ENCODE measurements at regions not wholly inside any gene's neighbourhood (a gene's known extent, or its start where the extent isn't known, plus 50 kb on each side); places are given as distances from the start of the nearest gene placed in this dataset.

- Histone ChIP-seq H3K4me2 (ENCODE audit: low read length) (no peak overlapping the region), H3K4me3 (ENCODE audit: low read length) (no peak overlapping the region), H3K9ac (ENCODE audit: low read length) (no peak overlapping the region), H3K27me3 (ENCODE audit: low read length) (no peaks in the 10 kb centered on the region), H3K9me3 (ENCODE audit: low read length) (no peaks in the 10 kb centered on the region), H2AFZ (ENCODE audit: low read length) (no peak overlapping the region), H3K9me2 (replicated peaks; ENCODE audit: low read length) (no peaks in the 10 kb centered on the region), H3K4me1 (ENCODE audit: insufficient read depth, low read length) (no peaks in the 10 kb centered on the region), H3F3A (ENCODE audit: low read length, unreplicated experiment) (no peaks in the 10 kb centered on the region), H3K36me3 (ENCODE audit: low read depth, low read length) (no peaks in the 10 kb centered on the region), H3K27ac (ENCODE audit: low read length) (no peak overlapping the region), H3K79me2 (ENCODE audit: low read length) (no peaks in the 10 kb centered on the region), H4K20me1 (ENCODE audit: low read length) (no peaks in the 10 kb centered on the region)
- POLR2A ChIA-PET (ENCODE audit: unreplicated experiment): no interaction called here
- TF ChIP-seq EZH2phosphoT487 (IDR thresholded peaks at IDR 0.05; ENCODE audit: borderline replicate concordance, low read length) (no peak), CTCF (conservative IDR thresholded peaks at IDR 0.05; ENCODE audit: low read depth, low read length) (no peak), EZH2 (IDR thresholded peaks at IDR 0.05; ENCODE audit: low read length, unreplicated experiment) (no peak)
- CTCF ChIA-PET: no interaction called here
- no TSS peak for BruUV-seq (replicated peaks)
- DNase-seq (no peak), ATAC-seq (no peak)
- intact Hi-C loops (cut with micrococcal nuclease): no loop called here
Measured at GRCh38 chr22:48316257-48317250, 1511.1 kb downstream of the BRD1 start.

- ChIA-PET POLR2A (ENCODE audit: unreplicated experiment) (no interaction called here), CTCF (no interaction called here)
- DNase-seq: no peak
- TF ChIP-seq CTCF (conservative IDR thresholded peaks at IDR 0.05; ENCODE audit: low read depth, low read length) (no peak), EZH2phosphoT487 (IDR thresholded peaks at IDR 0.05; ENCODE audit: borderline replicate concordance, low read length) (no peak), EZH2 (IDR thresholded peaks at IDR 0.05; ENCODE audit: low read length, unreplicated experiment) (no peak)
- H3K4me2 ChIP-seq (ENCODE audit: low read length): no peak overlapping the region
- H3K4me3 ChIP-seq (ENCODE audit: low read length): no peak overlapping the region
- no peaks in the 10 kb centered on the region for H3K36me3 ChIP-seq (ENCODE audit: low read depth, low read length)
- no peak overlapping the region for H3K9ac ChIP-seq (ENCODE audit: low read length)
- intact Hi-C loops (cut with micrococcal nuclease): no loop called here
- H2AFZ ChIP-seq (ENCODE audit: low read length): no peak overlapping the region
- no peak for ATAC-seq
- H3K9me3 ChIP-seq (ENCODE audit: low read length): no peaks in the 10 kb centered on the region
- no peaks in the 10 kb centered on the region for H3K4me1 ChIP-seq (ENCODE audit: insufficient read depth, low read length)
- no peak overlapping the region for H3K27ac ChIP-seq (ENCODE audit: low read length)
- no peaks in the 10 kb centered on the region for H3K27me3 ChIP-seq (ENCODE audit: low read length)
- H3K79me2 ChIP-seq (ENCODE audit: low read length): no peaks in the 10 kb centered on the region
- H4K20me1 ChIP-seq (ENCODE audit: low read length): no peaks in the 10 kb centered on the region
- H3K9me2 ChIP-seq (replicated peaks; ENCODE audit: low read length): no peaks in the 10 kb centered on the region
- no peaks in the 10 kb centered on the region for H3F3A ChIP-seq (ENCODE audit: low read length, unreplicated experiment)
- BruUV-seq (replicated peaks): no TSS peak
Measured at GRCh38 chr22:48315439-48316256, 1512.0 kb downstream of the BRD1 start.

Measured in PC-3 (cell line).